ENCODE measurements at regions not wholly inside any gene's neighbourhood (a gene's known extent, or its start where the extent isn't known, plus 50 kb on each side); places are given as distances from the start of the nearest gene placed in this dataset.

DNA sequence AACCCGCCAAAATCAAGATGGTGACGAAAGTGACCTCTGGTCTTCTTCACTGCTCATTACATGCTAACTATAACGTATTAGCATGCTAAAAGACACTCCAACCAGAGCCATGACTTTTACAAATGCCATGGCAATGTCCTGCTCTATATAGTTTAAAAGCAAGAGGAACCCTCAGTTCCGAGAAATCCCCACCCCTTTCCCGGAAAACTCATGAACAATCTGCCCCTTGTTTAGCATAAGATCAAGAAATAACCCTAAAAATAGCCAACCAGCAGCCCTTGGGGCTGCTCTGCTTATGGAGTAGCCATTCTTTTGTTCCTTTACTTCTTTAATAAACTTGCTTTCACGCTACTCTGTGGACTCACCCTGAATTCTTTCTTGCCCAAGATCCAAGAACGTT, 463.5 kb upstream of the FAM241A start:
- Histone ChIP-seq H3K27ac (ENCODE audit: insufficient read depth, low read depth, low read length) (no peak overlapping the region), H3K4me1 (ENCODE audit: control insufficient read depth, extremely low read depth, insufficient read depth, low read length) (peaks cover 20% of the 10 kb centered on the region), H3K4me3 (replicated peaks in 1 of 3; ENCODE audit: insufficient read depth in 1 of 3, low read depth in 1 of 3, low read length in 3 of 3) (no peak overlapping the region), H2AFZ (ENCODE audit: low read depth, low read length) (no peak overlapping the region), H3K9me3 (replicated peaks; ENCODE audit: control insufficient read depth, insufficient read depth, low read length) (no peaks in the 10 kb centered on the region), H4K20me1 (replicated peaks; ENCODE audit: control insufficient read depth, extremely low read depth, insufficient read depth, low read length) (no peaks in the 10 kb centered on the region), H3K27me3 (ENCODE audit: control insufficient read depth in 2 of 2, insufficient read depth in 2 of 2, low read length in 2 of 2) (peaks cover 0 to 2% of the 10 kb centered on the region in 2 experiments), H3K9ac (replicated peaks; ENCODE audit: extremely low read depth, insufficient read depth, low read length) (no peak overlapping the region), H3K79me2 (ENCODE audit: control insufficient read depth, insufficient read depth, low read length) (no peaks in the 10 kb centered on the region), H3K36me3 (ENCODE audit: control insufficient read depth in 2 of 2, extremely low read depth in 1 of 2, insufficient read depth in 2 of 2, low read length in 2 of 2) (no peaks in the 10 kb centered on the region), H3K4me2 (ENCODE audit: insufficient read depth, low read length) (no peak overlapping the region), H3K9me1 (replicated peaks; ENCODE audit: control insufficient read depth, extremely low read depth, insufficient read depth, low read length) (no peaks in the 10 kb centered on the region)
- dilution Hi-C loops (cut with MboI; ENCODE audit: extremely low pct_ligation_motif_present, low sequenced_read_pairs), result no loop called here
- FAIRE-seq (no peak), DNase-seq (ENCODE audit: low read depth, low spot score) (no peak)
- ChIA-PET POLR2A (no interaction called here), CTCF (interaction anchor here (2.6 kb wide), 1 partner anchor 11 kb away, joined by 6 read pairs; no protein-coding TSS in a partner anchor)
- no TSS peak for BruUV-seq (replicated peaks)
- no peak for TF ChIP-seq MYC (IDR thresholded peaks at IDR 0.05; ENCODE audit: low read depth, low read length)
- TF ChIP-seq GATA2 (IDR thresholded peaks at IDR 0.05; ENCODE audit: insufficient read depth, insufficient read length, low read depth, low read length), result no peak
- TF ChIP-seq EZH2 (IDR thresholded peaks at IDR 0.05; ENCODE audit: borderline replicate concordance, low read depth, low read length, severe bottlenecking), result no peak
- no peak for TF ChIP-seq POLR2A (IDR thresholded peaks at IDR 0.05; ENCODE audit: low read depth, low read length)
- TF ChIP-seq POLR2AphosphoS5 (IDR thresholded peaks at IDR 0.05; ENCODE audit: insufficient read depth, low read depth, low read length), result no peak
- no peak for TF ChIP-seq FOS (IDR thresholded peaks at IDR 0.05; ENCODE audit: borderline replicate concordance, insufficient read depth, low read length)
- TF ChIP-seq, protein P1, sequence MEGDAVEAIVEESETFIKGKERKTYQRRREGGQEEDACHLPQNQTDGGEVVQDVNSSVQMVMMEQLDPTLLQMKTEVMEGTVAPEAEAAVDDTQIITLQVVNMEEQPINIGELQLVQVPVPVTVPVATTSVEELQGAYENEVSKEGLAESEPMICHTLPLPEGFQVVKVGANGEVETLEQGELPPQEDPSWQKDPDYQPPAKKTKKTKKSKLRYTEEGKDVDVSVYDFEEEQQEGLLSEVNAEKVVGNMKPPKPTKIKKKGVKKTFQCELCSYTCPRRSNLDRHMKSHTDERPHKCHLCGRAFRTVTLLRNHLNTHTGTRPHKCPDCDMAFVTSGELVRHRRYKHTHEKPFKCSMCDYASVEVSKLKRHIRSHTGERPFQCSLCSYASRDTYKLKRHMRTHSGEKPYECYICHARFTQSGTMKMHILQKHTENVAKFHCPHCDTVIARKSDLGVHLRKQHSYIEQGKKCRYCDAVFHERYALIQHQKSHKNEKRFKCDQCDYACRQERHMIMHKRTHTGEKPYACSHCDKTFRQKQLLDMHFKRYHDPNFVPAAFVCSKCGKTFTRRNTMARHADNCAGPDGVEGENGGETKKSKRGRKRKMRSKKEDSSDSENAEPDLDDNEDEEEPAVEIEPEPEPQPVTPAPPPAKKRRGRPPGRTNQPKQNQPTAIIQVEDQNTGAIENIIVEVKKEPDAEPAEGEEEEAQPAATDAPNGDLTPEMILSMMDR (IDR thresholded peaks at IDR 0.05; ENCODE audit: extremely low read depth in 1 of 2, insufficient read depth in 1 of 2, low read depth in 1 of 2, low read length in 2 of 2), result no peak
- TF ChIP-seq, protein P2, sequence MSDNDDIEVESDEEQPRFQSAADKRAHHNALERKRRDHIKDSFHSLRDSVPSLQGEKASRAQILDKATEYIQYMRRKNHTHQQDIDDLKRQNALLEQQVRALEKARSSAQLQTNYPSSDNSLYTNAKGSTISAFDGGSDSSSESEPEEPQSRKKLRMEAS (IDR thresholded peaks at IDR 0.05; ENCODE audit: insufficient read depth, insufficient read length), result no peak
- TF ChIP-seq JUN (IDR thresholded peaks at IDR 0.05; ENCODE audit: borderline replicate concordance, insufficient read depth, insufficient read length, low read depth), result no peak
- intact Hi-C loops (cut with micrococcal nuclease), result no loop called here

All from endothelial cell of umbilical vein (primary cell).